ENCODE measurements at regions not wholly inside any gene's neighbourhood (a gene's known extent, or its start where the extent isn't known, plus 50 kb on each side); places are given as distances from the start of the nearest gene placed in this dataset.

GRCh38 chr2:52520644-52521043, 1247.0 kb upstream of the CHAC2 start:
- TF ChIP-seq EZH2 (IDR thresholded peaks at IDR 0.05; ENCODE audit: borderline replicate concordance) (no peak), CTCF (IDR thresholded peaks at IDR 0.05; ENCODE audit: poor library complexity) (no peak), EZH2phosphoT487 (IDR thresholded peaks at IDR 0.05; ENCODE audit: low read depth, severe bottlenecking, unreplicated experiment) (no peak)
